ENCODE measurements at regions not wholly inside any gene's neighbourhood (a gene's known extent, or its start where the extent isn't known, plus 50 kb on each side); places are given as distances from the start of the nearest gene placed in this dataset.

- Histone ChIP-seq H3K4me1 (ENCODE audit: control insufficient read depth in 1 of 2, insufficient read depth in 2 of 2, low read depth in 1 of 2, low read length in 1 of 2) (no peaks in the 10 kb centered on the region; a peak in 2 of 4 replicates), H3K9me2 (no peaks in the 10 kb centered on the region), H3K9ac (no peak overlapping the region), H3K27me3 (ENCODE audit: insufficient read depth) (no peaks in the 10 kb centered on the region), H2AFZ (ENCODE audit: low read depth) (no peak overlapping the region), H3K79me2 (ENCODE audit: insufficient read depth) (no peaks in the 10 kb centered on the region), H4K20me1 (ENCODE audit: insufficient read depth) (no peaks in the 10 kb centered on the region), H3K4me2 (no peak overlapping the region), H3K9me3 (no peaks in the 10 kb centered on the region), H3K4me3 (ENCODE audit: low read depth in 2 of 2, low read length in 1 of 2) (no peak overlapping the region), H3F3A (replicated peaks; ENCODE audit: insufficient read depth) (no peaks in the 10 kb centered on the region), H3K27ac (ENCODE audit: low read depth in 2 of 2, low read length in 1 of 2) (no peak overlapping the region), H3K36me3 (replicated peaks in 1 of 2; ENCODE audit: control insufficient read depth in 1 of 2, insufficient read depth in 2 of 2, low read length in 1 of 2) (no peaks in the 10 kb centered on the region)
- ChIA-PET CTCF (interaction anchor here (0.6 to 1.4 kb wide), 4 partner anchors 7 to 83 kb away, joined by 3 to 4 read pairs (median 3); no protein-coding TSS in a partner anchor), POLR2A (no interaction called here)
- WGBS (ENCODE audit: low lambda C conversion rate) = 10% methylated on average over 3 of the region's 3 CpGs
- no peak for DNase-seq
- TF ChIP-seq NRF1 (IDR thresholded peaks at IDR 0.05; ENCODE audit: low read depth, low read length) (no peak), GATA2 (CRISPR knock-in tag; IDR thresholded peaks at IDR 0.05) (no peak), RCOR1 (IDR thresholded peaks at IDR 0.05; ENCODE audit: low read length) (no peak), TCF12 (IDR thresholded peaks at IDR 0.05) (no peak), NFIC (IDR thresholded peaks at IDR 0.05; ENCODE audit: borderline replicate concordance) (no peak), MEF2A (IDR thresholded peaks at IDR 0.05; ENCODE audit: borderline replicate concordance, low read depth) (no peak), ZBTB33 (IDR thresholded peaks at IDR 0.05; ENCODE audit: borderline replicate concordance, low read depth) (no peak), ELF1 (IDR thresholded peaks at IDR 0.05) (no peak), PBX3 (IDR thresholded peaks at IDR 0.05) (no peak), MXI1 (IDR thresholded peaks at IDR 0.05; ENCODE audit: low read depth, low read length) (no peak), EP300 (IDR thresholded peaks at IDR 0.05; ENCODE audit: borderline replicate concordance in 1 of 2, low read depth in 1 of 2, low read length in 1 of 2) (no peak), FOSL2 (IDR thresholded peaks at IDR 0.05; ENCODE audit: borderline replicate concordance, low read depth) (no peak), REST (IDR thresholded peaks at IDR 0.05; ENCODE audit: low read depth, low read length) (no peak)
Observed at GRCh38 chr16:73951481-73951880, 345.1 kb upstream of the PSMD7 start.

Data from SK-N-SH (cell line).